ENCODE measurements at regions not wholly inside any gene's neighbourhood (a gene's known extent, or its start where the extent isn't known, plus 50 kb on each side); places are given as distances from the start of the nearest gene placed in this dataset.

DNA sequence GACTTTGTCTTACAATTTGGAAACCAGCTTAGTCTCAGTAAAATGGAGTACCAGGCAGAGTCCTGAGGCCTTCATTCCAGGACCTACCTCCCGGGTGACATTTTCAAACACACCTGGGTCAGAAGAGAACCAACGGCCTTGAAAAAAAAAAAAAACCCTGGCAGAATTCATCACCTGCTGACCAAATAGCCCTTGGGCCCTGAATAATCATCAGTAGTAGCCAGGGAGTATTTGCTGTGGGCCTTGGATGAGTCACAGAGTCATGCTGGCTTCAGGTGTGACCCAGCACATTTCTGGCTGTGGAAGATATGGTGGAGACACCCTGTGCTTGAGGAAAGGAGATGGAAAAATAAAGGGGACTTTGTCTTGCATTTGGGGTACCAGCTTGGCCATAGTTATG lies 92.2 kb downstream of the LPAR4 start:
- TF ChIP-seq, protein P1, sequence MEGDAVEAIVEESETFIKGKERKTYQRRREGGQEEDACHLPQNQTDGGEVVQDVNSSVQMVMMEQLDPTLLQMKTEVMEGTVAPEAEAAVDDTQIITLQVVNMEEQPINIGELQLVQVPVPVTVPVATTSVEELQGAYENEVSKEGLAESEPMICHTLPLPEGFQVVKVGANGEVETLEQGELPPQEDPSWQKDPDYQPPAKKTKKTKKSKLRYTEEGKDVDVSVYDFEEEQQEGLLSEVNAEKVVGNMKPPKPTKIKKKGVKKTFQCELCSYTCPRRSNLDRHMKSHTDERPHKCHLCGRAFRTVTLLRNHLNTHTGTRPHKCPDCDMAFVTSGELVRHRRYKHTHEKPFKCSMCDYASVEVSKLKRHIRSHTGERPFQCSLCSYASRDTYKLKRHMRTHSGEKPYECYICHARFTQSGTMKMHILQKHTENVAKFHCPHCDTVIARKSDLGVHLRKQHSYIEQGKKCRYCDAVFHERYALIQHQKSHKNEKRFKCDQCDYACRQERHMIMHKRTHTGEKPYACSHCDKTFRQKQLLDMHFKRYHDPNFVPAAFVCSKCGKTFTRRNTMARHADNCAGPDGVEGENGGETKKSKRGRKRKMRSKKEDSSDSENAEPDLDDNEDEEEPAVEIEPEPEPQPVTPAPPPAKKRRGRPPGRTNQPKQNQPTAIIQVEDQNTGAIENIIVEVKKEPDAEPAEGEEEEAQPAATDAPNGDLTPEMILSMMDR (IDR thresholded peaks at IDR 0.05; ENCODE audit: low read depth, low read length, poor library complexity, severe bottlenecking) = no peak
- no peak for TF ChIP-seq EZH2phosphoT487 (IDR thresholded peaks at IDR 0.05; ENCODE audit: borderline replicate concordance, low read length)

Data from DOHH2 (cell line).